Activated CD4-positive, alpha-beta T cell treated with anti-CD3 and anti-CD28 coated beads, Interleukin-2, amount 10 ng/mL, durations not matched to agents 7 days and 5 days (primary cell): ENCODE measurements at regions not wholly inside any gene's neighbourhood (a gene's known extent, or its start where the extent isn't known, plus 50 kb on each side); places are given as distances from the start of the nearest gene placed in this dataset.
A peak's percentile ranks its signal among the peaks of the same experiment; 100 is the strongest.
"Not testable (repeated sequence)": the region's sequence is repeated elsewhere in the genome, so short reads cannot be mapped to it uniquely, and the experiment has no call there.

Source experiments
- CTCF ChIA-PET: fragments of 350-600 bp; sonication (Branson Sonifier 250); formaldehyde crosslinking; loops from one replicate; lab custom pipeline; 2021; ENCODE audit warnings: antibody characterized with exemption; lab: Charles Lee
- POLR2A ChIA-PET: fragments of 350-600 bp; sonication (Branson Sonifier 250); formaldehyde crosslinking; loops from one replicate; lab custom pipeline; 2021; ENCODE audit warnings: antibody characterized with exemption; lab: Charles Lee
- DNase-seq: peaks from one replicate; pipeline ENCODE4 v3.0.0-alpha.2; 2020
- H3K27ac Mint-ChIP-seq: one replicate; pipeline ENCODE4 v1.8.0; 2021; ENCODE audit warnings: mild to moderate bottlenecking, moderate library complexity, mixed read lengths
- H3K27me3 Mint-ChIP-seq: one replicate; pipeline ENCODE4 v1.8.0; 2021; ENCODE audit warnings: mixed read lengths
- H3K36me3 Mint-ChIP-seq: one replicate; pipeline ENCODE4 v1.8.0; 2021; ENCODE audit warnings: low read depth, mixed read lengths
- H3K4me1 Mint-ChIP-seq: one replicate; pipeline ENCODE4 v1.8.0; 2021; ENCODE audit warnings: mixed read lengths
- H3K4me3 Mint-ChIP-seq: one replicate; pipeline ENCODE4 v1.8.0; 2021; ENCODE audit warnings: mild to moderate bottlenecking, moderate library complexity, mixed read lengths
- H3K9me3 Mint-ChIP-seq: one replicate; pipeline ENCODE4 v1.8.0; 2021; ENCODE audit warnings: mixed read lengths

- H3K4me1 Mint-ChIP-seq, H3K9me3 Mint-ChIP-seq, H3K4me3 Mint-ChIP-seq, POLR2A ChIA-PET, H3K27me3 Mint-ChIP-seq, CTCF ChIA-PET, H3K27ac Mint-ChIP-seq, DNase-seq, H3K36me3 Mint-ChIP-seq: not testable (repeated sequence)
These were observed 93.2 kb downstream of the FOXD4L6 start for GRCh38 chr9:41035276-41035675.

- POLR2A ChIA-PET, CTCF ChIA-PET, H3K27ac Mint-ChIP-seq, H3K9me3 Mint-ChIP-seq, H3K4me1 Mint-ChIP-seq, H3K27me3 Mint-ChIP-seq, H3K36me3 Mint-ChIP-seq, H3K4me3 Mint-ChIP-seq, DNase-seq: not testable (repeated sequence)
These were observed 93.7 kb downstream of the FOXD4L6 start for GRCh38 chr9:41034699-41035197.

DNA sequence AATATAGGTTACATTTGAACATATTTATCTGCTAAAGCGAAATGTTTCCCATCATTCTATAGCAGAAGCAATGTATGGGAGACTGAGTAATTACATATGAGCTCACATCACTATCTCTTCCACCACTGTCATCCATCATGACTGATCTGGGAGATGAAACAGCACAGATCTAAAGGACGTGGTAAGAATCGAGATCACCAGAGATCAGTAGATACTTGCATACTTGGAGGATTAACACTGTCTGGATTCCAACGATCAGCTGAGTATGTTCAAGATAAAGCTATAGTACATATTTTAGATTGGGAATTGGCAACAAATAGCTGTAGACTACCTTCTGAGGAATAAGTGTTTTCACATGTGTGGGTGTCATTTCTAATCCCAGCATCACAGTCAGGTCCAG, 94.6 kb downstream of the FOXD4L6 start:
- POLR2A ChIA-PET, H3K4me1 Mint-ChIP-seq, DNase-seq, H3K4me3 Mint-ChIP-seq, CTCF ChIA-PET, H3K27me3 Mint-ChIP-seq, H3K36me3 Mint-ChIP-seq, H3K27ac Mint-ChIP-seq, H3K9me3 Mint-ChIP-seq: not testable (repeated sequence)

GRCh38 chr9:41033360-41033759, 95.1 kb downstream of the FOXD4L6 start:
- POLR2A ChIA-PET, DNase-seq, H3K27me3 Mint-ChIP-seq, H3K4me3 Mint-ChIP-seq, CTCF ChIA-PET, H3K36me3 Mint-ChIP-seq, H3K9me3 Mint-ChIP-seq, H3K27ac Mint-ChIP-seq, H3K4me1 Mint-ChIP-seq: not testable (repeated sequence)

GRCh38 chr9:41026912-41027676, 101.4 kb downstream of the FOXD4L6 start:
- POLR2A ChIA-PET, H3K27ac Mint-ChIP-seq, DNase-seq, H3K4me3 Mint-ChIP-seq, H3K27me3 Mint-ChIP-seq, CTCF ChIA-PET, H3K36me3 Mint-ChIP-seq, H3K4me1 Mint-ChIP-seq, H3K9me3 Mint-ChIP-seq: not testable (repeated sequence)

GRCh38 chr9:41022365-41022764, 106.1 kb downstream of the FOXD4L6 start:
- POLR2A ChIA-PET, H3K36me3 Mint-ChIP-seq, CTCF ChIA-PET, H3K4me3 Mint-ChIP-seq, H3K9me3 Mint-ChIP-seq, H3K27me3 Mint-ChIP-seq, H3K4me1 Mint-ChIP-seq, H3K27ac Mint-ChIP-seq, DNase-seq: not testable (repeated sequence)

DNA sequence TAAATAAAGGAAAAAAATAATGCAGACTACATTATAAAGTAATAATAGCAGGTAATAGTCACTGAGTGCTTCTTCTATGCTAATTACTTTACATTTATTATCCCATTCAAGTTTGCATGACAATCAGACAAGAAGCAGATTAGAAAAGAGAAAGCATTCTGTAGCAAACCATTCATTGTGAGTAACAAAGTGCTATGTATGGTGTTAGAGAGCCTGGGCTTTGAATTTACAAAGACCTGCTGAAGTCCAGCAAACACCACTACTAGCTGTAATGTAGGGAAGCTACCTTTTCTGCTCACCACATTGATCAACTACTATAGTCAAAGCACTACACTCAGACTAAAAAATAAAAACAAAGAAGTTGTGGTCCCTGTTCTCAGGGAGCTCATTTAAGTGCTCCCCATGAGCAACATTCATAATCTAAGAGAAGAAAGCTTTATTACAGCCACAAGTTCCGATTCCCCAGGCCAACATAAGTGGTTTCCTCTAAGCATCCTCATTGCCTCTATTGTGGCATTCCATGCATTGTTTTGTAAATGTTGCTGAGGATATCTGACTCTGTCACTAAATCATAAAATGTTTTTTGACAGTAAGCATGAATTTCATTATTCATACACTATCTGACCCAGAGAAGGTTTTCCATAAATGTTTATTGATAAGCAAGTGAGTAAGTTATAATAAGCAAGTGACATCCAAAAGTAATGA, 108.5 kb downstream of the FOXD4L6 start:
- H3K4me1 Mint-ChIP-seq, CTCF ChIA-PET: not testable (repeated sequence)

DNA sequence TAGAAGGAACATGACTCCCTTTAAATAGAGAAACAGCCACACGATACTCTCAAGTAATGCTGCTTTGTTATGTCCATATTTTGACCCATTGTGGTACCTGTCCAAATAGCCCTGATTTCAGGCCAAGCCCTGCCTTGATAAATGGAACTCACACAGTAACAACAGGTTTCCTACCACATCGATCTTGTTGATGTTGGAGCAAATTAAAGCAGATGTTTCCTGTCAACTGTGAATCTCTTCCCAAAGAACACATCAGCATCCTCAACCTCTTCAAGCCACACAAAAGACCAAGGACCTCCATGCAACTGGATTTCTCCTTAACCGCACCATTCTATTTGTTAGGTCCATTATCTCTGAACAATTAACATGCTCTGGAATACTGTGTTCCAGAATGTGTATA, 109.5 kb downstream of the FOXD4L6 start:
- CTCF ChIA-PET, H3K27me3 Mint-ChIP-seq, H3K4me1 Mint-ChIP-seq, H3K27ac Mint-ChIP-seq, DNase-seq, POLR2A ChIA-PET, H3K4me3 Mint-ChIP-seq, H3K9me3 Mint-ChIP-seq: not testable (repeated sequence)
- peaks cover 19% of the 10 kb centered on the region for H3K36me3 Mint-ChIP-seq

More for the DNA sequence above, 108.5 kb downstream of the FOXD4L6 start:
- POLR2A ChIA-PET, H3K9me3 Mint-ChIP-seq, H3K27ac Mint-ChIP-seq, H3K27me3 Mint-ChIP-seq, H3K4me3 Mint-ChIP-seq, DNase-seq: not testable (repeated sequence)
- H3K36me3 Mint-ChIP-seq = peaks cover 11% of the 10 kb centered on the region

DNA sequence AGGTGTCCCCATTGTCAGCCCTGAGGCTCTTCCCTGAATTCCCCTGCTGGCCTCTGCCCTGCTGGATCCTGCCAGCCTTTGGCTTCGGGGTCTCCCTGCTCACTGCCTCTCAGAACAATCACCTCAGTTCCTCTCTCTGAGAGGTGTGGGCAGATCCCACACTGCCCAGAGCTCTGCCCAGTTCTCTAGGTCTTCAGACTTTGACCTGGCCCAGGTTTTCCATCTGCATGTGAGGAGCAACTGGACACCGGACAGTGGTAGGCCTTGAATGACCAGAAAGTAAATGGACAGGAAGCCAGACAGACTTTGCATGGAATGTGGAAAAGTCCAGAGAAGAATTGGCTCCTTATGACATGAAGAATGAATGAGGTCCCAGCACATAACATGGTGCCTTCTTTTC, 111.8 kb downstream of the FOXD4L6 start:
- CTCF ChIA-PET, H3K4me3 Mint-ChIP-seq, H3K9me3 Mint-ChIP-seq, DNase-seq, POLR2A ChIA-PET, H3K4me1 Mint-ChIP-seq, H3K27ac Mint-ChIP-seq, H3K27me3 Mint-ChIP-seq: not testable (repeated sequence)
- H3K36me3 Mint-ChIP-seq = peaks cover 30% of the 10 kb centered on the region

GRCh38 chr9:40999952-41000700, 128.4 kb downstream of the FOXD4L6 start:
- H3K27me3 Mint-ChIP-seq, POLR2A ChIA-PET, H3K27ac Mint-ChIP-seq, DNase-seq, H3K9me3 Mint-ChIP-seq, H3K4me3 Mint-ChIP-seq: not testable (repeated sequence)
- H3K36me3 Mint-ChIP-seq = peaks cover 39% of the 10 kb centered on the region
- CTCF ChIA-PET = interaction anchor here (2.5 kb wide), 1 partner anchor 8 kb away, joined by 13 read pairs; no protein-coding TSS in a partner anchor
- peaks cover 27% of the 10 kb centered on the region for H3K4me1 Mint-ChIP-seq

DNA sequence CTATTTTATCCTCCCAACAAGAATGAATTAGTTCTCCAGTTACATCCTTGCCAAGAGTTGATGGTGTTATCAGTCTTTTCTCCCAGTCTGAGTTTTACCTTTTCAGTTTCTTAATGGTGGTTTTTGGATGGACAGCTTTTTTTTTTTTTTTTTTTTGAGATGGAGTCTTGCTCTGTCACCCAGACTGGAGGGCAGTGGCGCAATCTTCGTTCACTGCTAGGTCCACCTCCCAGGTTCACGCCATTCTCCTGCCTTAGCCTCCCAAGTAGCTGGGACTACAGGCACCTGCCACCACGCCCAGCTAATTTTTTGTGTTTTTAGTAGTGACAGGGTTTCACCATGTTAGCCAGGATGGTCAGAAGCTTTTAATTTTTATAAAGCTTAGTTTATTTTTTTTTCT, 133.0 kb downstream of the FOXD4L6 start:
- CTCF ChIA-PET = not testable (repeated sequence)

DNA sequence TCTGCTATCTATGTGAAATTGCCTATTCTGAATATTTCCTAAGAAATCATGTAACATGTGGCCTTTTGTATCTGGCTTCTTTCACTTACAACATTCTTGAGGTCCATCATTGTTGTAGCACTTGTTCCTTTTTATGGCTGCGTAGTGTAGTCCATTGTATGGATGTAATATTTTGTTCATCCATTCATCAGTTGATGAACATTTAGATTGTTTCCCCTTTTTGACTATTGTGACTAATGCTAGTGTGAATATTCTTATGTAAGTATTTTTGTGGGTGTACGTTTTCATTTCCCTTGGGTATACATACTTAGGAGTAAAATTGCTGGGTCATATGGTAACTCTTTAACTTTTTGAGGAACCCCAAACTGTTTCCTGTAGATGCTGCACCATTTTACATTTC, 134.6 kb downstream of the FOXD4L6 start:
- H3K4me3 Mint-ChIP-seq, CTCF ChIA-PET, POLR2A ChIA-PET, H3K9me3 Mint-ChIP-seq, H3K27me3 Mint-ChIP-seq, DNase-seq: not testable (repeated sequence)
- Mint-ChIP-seq H3K36me3 (peaks cover 35% of the 10 kb centered on the region), H3K4me1 (peaks cover 34% of the 10 kb centered on the region), H3K27ac (peak overlapping the region; percentile 44)

More for the DNA sequence above, 133.0 kb downstream of the FOXD4L6 start:
- peaks cover 38% of the 10 kb centered on the region for H3K4me1 Mint-ChIP-seq
- H3K9me3 Mint-ChIP-seq, DNase-seq, POLR2A ChIA-PET, H3K4me3 Mint-ChIP-seq, H3K27ac Mint-ChIP-seq, H3K27me3 Mint-ChIP-seq: not testable (repeated sequence)
- H3K36me3 Mint-ChIP-seq = peaks cover 35% of the 10 kb centered on the region

DNA sequence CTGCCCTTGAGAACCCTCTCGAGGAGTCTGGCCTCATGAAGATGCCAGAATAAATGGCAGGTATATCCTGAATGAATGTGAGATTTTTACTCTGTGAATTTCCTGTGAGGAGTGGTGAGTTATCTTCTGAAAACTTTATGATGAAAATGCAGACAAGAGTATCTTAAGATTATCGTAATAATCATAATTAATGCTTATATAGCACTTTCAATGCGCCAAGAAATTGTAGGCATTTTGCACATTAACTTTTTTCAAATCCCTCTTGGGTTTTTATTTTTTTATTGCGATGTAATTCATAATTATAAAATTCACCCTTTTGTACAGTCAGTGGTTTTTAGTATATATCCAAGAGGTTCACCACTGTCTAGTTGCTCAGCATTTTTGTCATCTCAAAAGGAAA, 135.1 kb downstream of the FOXD4L6 start:
- H3K4me1 Mint-ChIP-seq = peaks cover 32% of the 10 kb centered on the region
- peaks cover 35% of the 10 kb centered on the region for H3K36me3 Mint-ChIP-seq
- peak overlapping the region; percentile 44 for H3K27ac Mint-ChIP-seq
- CTCF ChIA-PET, H3K9me3 Mint-ChIP-seq, H3K4me3 Mint-ChIP-seq, DNase-seq, POLR2A ChIA-PET, H3K27me3 Mint-ChIP-seq: not testable (repeated sequence)
